RPMI7951 (cell line): ENCODE measurements at regions not wholly inside any gene's neighbourhood (a gene's known extent, or its start where the extent isn't known, plus 50 kb on each side); places are given as distances from the start of the nearest gene placed in this dataset.

Source experiments
- DNase-seq: peaks from one replicate; pipeline ENCODE4 v3.0.0-alpha.2; 2012; ENCODE audit warnings: low read depth

DNA sequence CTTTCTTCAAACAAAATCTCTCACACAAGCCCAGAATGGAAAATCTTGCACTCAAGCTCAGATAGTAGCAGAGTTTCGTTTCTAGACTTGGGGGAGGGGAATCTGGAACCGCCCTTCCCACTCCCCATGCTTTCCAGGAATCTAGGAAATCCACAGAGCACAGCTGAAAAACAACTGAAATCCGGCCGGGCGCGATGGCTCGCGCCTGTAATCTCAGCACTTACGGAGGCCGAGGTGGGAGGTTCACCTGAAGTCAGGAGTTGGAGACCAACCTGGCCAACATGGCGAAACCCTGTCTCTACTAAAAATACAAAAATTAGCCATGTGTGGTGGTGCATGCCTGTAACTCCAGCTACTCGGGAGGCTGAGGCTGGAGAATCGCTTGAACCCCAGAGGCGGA is 127.3 kb upstream of the SLC34A2 start:
- no peak for DNase-seq

DNA sequence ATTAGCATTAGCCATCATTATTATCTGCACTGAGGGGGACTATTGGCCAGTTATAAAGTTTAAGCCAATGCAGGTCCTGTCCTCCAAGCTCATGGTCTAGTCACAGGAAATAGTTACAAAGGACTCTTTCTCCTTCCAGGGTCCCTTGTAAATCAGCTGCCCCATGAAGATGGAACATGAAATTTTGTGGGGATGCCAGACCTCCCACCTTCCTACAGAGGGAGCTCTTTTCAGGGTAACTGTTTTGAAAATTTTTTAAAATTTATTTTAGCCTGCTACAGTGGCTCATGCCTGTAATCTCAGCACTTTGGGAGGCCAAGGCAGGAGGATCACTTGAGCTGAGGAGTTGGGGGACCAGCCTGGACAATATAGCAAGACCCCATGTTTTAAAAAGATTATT is 124.4 kb upstream of the SLC34A2 start:
- no peak for DNase-seq

DNA sequence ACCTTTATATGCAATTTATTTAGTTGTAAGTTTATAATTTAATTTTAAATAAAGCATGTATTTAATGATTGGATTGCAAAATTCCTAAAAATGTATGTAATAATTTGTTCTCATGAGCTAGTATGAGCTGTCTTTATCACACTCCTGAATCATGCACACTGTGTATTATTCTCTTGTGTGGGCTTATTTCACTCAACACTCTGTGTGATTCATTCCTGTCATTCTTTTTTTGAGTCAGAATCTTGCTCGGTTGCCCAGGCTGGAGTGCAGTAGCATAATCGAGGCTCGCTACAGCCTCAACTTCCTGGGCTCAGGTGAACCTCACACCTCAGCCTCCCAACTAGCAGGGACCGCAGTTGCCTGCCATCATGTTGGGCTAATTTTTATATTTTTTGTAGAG is 123.1 kb upstream of the SLC34A2 start:
- no peak for DNase-seq

DNA sequence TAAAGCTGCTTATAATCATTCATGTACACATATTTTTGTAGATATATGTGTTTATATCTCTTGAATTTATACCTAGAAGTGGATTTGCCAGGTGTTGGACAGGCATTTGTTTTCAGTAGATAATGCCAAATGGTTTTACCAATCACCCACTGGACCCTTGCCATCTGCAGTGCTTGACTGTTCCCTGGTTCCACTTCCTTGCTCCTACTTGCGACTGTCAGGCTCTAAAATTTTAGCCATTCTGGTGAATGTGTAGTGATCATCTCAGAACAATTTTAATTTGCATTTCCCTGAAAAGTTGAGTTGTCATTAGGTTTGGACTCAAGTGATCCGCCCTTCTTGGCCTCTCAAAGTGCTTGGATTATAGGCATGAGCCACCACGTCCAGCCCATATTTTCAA is 122.4 kb upstream of the SLC34A2 start:
- DNase-seq = no peak

DNA sequence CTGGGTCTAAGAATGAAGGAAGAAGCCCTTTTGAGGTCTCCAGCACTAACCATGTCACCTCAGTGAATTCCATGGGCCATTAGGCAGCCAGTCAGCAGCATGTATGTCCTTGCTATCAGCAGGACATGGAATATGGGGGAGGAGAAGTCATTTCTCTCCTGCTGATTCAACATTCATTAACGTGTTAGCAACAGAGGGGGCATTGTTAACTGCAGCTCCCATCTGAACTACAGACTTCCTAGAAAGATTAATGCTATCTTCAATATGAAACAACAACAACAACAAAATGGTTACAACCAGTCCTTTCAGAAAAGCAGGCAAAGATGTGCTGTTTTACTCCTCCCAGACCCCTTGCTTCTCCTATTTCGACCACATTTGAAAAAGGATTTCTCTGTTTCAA is 120.4 kb upstream of the SLC34A2 start:
- peak; percentile 42 for DNase-seq

DNA sequence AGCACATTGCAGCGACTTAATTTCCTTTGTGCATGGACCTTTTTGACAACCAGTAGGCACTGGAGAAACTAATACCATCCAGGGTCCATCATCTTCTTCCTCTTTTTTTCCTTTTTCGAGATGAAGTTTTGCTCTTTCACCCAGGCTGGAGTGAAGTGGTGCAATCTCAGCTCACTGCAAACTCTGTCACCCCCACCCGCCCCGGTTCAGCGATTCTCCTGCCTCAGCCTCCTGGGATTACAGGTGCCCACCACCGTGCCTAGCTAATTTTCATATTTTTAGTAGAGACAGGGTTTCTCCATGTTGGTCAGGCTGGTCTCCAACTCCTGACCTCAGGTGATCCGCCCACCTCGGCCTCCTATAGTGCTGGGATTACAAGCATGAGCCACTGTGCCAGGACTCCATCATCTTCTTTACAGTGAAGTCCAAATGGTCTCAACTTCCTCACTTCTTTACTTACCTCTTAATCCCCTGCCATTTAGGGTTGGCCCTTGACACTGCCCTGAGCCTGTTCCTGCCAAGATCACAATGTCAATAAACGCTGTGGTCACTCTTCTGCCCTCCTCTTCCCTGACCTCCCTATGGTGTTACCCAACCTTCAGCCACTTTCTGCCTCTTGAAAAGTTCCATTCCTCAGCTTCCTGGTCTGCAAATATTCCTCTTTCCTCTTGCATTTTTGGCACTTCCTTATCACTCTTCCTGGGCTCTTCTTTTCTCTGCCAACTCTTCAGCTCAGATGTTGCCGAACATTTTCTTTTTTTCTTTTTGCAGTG is 119.8 kb upstream of the SLC34A2 start:
- DNase-seq = no peak

DNA sequence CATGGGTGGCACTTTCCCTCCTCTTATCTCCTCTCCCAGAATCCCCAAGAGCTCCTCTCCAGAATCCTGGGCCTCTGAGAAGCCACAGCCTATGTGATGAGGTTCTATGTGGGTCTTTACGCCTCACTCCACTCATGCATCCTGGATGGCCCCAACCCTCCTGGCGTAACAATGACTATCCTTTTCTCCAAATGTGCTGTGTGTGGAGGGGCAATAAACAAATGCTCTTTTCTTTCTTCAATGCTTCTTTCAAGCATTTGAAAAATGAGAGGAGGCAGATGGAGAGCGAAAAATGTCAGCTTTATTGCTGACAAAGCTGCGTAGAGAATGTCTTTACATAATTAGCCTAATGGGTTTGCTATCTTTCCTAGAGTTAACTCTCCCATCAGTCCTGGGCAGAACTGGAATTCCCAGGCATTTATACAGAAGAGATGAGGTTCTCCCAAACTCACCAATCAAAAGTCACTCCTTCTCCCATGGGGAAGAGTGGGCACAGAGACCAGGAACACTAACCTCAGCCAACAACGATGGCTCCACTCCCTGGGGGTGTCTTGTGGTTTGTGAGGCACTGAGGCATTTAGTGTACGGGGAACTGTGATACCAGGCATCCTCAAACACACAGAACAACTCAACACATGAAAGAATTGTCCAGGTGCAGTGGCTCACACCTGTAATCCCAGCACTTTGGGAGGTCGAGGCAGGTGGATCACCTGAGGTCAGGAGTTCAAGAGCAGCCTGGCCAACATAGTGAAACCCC is 118.9 kb upstream of the SLC34A2 start:
- peak; percentile 11 for DNase-seq

DNA sequence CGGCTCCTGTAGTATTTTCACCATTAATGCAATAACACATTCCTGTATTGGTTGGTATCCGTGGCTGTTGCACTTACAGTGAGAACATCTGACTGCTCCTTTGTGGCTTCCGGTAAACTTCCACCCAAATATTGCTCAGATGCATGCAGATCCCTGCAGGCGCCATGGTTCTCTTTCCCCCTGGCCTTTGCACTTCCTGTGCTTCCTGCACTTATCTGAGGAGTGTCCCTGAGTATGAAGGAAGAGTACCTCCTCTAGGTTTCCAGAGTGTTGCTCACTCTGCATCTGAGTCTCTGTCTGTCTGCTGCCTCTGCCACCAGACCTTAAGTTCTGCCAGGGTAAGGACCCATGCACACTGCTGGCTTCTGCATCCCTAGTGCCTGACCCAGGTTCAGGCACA is 117.2 kb upstream of the SLC34A2 start:
- DNase-seq = no peak

DNA sequence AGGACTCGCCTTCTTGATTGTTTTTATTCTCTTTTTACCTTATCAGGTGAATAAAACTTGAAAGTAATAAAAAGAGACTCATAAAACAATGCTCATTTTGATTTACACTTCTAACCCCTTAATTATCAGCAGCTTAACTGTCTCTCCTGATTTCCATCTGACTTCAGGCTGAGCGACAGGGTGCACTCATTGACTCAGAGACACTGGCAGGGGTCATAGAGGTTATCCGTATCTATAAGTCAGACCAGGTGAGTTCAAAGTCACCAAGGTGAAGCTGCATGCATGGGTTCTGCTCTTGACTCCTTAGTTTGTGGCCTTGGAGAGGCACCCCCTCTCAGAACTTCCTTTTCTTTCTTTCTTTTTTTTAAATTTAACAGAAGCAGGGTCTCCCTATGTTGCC is 116.4 kb upstream of the SLC34A2 start:
- no peak for DNase-seq

DNA sequence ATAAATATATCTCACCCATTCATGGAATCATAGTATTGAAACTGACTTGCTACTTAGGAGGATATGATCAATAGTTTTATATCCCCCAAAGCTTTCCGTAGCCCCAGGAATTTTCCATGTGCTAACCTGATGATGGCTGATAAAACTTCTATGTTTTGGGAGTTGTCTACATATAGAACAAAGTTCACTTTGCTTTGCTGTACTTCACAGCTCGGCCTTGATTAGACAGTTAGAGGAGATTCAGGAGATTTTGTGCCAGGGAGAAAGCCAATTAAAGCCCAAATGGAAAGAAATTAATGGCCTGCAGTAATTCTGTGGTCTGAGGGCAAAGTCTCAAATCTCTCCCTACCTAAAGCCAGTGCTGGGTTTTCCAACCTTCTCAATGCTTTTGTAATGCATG is 114.9 kb upstream of the SLC34A2 start:
- no peak for DNase-seq

DNA sequence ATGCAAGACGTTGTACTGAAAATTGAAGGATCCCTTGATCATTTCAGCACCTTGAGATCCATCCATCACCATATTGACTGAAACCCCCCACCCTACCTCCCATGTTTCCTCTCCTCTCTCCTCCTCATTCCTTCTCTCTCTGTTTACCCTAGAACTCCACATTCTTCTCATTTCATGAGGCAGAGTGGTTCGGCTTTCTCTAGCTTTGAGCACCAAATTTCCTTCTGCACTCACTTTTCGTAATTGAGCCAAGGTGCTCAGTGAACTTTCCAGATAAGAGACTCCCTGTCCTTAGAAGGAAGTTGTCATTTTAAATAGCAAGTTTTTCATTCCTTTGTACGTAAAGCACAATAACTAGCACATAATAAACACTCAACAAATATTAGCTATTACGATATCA is 108.3 kb upstream of the SLC34A2 start:
- no peak for DNase-seq

DNA sequence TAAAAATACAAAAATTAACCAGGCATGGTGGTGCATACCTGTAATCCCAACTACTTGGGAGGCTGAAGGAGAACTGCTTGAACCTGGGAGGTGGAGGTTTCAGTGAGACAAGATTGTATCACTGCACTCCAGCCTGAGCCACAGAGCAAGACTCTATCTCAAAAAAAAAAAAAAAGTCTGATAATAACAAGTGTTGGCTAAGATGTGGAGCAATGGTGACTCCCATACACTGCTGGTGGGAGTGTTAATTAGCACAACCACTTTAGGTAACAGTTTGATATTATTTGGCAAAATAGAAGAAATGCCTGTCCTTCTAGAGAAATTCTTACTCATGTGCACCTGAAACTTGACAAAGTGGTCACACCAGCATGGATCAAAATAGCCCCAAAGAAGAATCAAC is 106.2 kb upstream of the SLC34A2 start:
- DNase-seq = no peak

DNA sequence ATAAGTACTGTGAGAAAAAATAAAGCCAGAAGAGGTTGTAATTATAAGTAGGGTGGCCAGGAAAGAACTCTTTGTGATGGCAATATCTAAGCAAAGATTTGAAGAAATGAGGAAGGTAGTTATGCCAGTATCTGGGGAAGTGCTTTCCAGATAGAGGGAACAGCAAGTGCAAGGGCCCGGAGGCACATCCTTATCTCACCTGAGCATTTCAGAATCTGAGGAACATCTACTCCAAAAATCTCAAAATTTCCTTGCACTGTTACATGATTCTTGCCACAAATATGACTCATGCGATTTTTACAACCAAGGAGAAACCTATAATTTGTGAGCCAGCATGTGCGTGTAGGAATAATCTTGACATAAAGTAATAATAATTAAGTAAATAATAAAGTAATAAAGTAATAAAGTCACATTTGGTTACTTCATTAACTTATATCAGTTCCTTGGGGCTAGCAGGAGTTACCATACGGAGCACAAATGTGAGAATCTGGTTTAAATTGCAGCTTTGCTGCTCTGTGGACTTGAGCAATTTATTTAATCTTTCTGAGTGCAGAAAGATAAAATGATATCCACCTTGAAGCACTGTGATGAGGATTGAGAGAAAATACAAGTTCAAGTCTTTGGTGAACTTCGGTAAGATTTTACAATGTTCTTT is 105.1 kb upstream of the SLC34A2 start:
- DNase-seq = no peak

DNA sequence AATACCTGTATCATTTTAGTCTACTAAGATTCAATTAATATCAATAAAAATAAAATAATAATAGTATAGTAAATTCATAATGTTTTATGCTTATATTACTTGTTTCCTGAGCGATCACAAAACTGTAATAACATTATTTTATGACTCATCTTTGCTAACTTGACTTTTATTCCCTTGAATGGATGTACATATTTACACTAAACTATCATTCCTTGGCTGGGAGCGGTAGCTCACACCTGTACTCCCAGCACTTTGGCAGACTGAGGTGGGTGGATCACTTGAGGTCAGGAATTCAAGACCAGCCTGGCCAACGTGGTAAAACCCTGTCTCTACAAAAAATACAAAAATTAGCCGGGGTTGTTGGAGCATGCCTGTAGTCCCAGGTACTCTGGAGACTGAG is 104.0 kb upstream of the SLC34A2 start:
- no peak for DNase-seq

DNA sequence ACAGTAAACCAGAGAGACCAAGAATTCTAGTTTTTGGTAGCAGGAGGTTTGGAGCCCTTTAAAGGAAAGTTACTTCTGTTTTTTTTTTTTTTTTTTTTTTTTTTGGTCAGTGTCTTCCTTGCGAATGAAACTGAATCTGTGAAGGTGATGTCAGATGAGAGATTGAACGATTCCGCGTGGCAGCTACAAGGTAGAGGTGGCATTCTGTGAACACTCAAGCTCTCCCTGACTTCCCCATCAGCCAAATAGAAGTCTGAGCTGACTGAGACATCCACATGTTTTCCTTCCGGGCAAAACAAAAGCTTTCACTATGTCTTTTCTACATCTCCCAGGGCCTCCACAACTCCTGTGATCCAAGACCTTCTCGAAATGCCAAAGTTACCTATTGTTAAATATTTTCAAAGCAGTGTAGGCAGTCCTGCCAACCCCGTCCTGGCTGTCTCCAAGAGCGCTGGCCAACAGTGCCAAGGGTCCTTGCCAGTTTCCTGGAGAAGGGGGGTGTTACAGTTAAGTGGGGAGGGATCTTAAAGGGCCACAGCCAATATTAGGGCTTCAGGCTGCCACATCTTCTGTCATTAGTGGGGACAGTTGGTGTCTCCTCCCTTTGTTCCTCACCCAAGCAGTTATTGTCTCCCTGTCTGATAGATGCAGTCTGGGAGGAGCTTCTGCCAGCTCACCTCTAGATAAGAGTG is 102.9 kb upstream of the SLC34A2 start:
- no peak for DNase-seq

DNA sequence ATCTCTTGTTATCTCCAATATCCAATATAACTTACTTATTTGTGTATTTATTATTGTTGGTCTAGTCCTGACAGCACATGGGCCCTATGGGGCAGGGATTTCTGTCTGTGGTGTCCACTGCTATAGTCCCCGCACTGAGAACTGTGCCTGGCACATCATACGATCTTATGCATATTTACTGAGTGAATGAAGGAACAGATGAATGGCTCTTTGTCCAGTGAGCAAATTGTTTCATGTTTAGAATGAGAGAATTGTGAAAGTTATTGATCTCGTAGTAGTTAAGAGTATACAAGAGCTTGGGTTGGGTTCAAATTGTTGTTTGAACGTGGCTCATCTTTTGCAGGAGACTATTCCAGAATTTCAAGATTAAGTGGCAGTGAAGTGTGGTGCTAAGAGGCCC is 96.1 kb upstream of the SLC34A2 start:
- DNase-seq = no peak

DNA sequence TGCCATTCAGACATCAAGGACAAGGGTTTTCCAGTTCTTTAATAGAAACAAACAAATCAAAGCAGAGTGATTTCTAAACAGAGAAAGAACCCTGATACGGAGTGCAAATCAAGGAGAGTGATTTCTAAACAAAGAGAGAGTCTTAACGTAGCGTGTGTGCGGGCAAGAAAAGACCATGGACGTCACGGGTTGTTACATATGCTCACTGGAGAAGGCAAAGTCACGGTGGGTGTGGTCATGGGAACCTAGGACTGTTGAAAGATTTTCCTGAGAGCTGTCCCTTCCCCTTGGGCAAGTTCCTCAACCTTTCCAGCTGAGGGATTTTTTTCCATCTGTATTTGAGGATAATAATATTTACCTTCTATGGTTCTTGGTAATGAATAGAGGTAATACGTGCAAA is 95.0 kb upstream of the SLC34A2 start:
- no peak for DNase-seq

DNA sequence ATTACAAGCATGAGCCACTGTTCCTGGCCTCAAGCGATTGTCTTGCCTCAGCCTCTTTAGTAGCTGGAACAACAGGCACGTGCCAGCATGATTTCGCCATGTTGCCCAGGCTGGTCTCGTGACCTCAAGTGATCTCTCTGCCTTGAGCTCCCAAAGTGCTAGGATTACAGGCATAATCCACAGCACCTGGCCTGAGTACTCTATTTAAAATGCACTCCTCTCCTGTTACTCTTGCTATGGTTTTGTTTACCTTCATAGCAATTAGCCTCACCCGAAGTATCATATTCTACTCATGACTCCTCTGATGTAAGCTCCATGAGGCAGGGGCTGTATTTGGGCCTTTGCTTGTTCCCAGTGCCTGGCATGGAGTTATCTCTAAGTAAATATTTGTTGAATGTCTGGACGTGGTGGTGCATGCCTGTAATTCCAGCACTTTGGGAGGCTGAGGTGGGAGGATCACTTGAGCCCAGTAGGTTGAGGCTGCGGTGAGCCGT is 92.5 kb upstream of the SLC34A2 start:
- no peak for DNase-seq

DNA sequence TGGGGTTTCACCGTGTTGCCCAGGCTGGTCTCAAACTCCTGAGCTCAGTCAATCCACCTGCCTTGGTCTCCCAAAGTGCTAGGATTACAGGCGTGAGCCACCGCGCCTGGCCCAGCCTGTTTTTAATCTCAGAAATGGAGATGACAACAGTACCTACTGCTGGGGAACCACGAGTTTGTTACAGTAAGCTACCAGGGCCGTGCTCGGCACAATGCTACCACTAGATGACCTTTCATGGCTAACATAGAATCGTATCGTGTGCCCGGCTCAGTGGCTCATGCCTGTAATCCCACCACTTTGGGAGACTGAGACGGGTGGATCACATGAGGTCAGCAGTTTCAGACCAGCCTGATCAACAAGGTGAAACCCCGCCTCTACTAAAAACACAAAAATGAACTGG is 90.8 kb upstream of the SLC34A2 start:
- DNase-seq = no peak

DNA sequence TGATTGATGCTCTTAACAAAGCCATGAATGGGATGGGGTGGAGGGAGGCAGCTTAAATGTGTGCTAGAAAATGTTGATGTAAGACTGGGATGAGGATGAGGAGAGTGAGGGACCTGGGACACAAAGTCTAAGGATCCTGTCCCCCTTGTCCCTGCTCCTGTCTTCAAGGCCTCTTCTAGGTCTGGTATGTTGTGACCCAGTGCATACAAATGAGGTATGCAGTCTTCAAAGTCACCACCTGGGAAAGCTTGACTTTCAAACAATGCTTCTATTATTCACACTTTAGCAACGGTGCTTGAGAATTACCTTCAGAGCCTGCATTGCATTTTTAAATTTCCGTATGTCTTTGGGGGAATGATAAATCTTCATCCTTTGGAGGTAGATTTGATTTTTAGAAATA is 88.4 kb upstream of the SLC34A2 start:
- no peak for DNase-seq

DNA sequence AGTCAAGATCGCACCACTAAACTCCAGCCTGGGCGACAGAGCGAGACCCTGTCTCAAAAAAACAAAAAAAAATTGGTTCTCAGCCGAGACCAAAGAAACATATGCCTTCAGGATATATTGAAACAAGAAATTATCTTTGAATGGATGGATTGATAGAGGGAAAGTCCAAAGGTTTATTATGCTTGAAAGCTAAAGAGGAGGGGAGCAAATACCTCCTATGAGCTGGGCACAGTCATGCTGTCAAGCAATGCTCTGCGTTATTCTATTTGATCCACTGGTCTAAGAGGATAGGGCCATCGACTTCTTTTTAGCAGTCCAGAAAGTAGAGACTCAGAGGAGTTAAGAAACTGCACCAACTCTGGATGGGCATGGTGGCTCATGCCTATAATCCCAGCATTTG is 85.9 kb upstream of the SLC34A2 start:
- no peak for DNase-seq

DNA sequence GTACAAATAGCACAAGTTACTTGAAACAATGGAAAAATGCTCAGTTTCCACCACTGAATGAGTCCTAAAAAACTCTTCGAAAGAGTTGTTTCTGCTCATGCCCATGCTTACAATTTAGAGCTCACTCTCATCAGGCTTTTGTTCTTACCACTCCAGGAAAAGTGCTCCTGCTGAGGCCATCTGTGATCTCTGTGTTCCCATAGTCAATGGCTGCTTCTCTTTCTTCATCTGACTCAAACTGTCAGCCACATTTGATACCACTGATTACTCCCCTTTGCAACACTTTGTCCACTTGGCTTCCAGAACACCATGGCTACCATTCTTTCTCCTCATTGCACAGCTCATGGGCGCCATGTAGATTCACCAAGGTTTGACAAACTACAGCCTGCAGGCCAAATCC is 80.0 kb upstream of the SLC34A2 start:
- no peak for DNase-seq
